GM21526 (cell line): ENCODE measurements at regions not wholly inside any gene's neighbourhood (a gene's known extent, or its start where the extent isn't known, plus 50 kb on each side); places are given as distances from the start of the nearest gene placed in this dataset.

ENCODE experiments used
- ATAC-seq: cut with Tn5 transposase; IDR thresholded peaks from one replicate; pipeline ENCODE4 v1.9.1; 2021; ENCODE audit warnings: moderate library complexity; ENCODE audit not compliant: unreplicated experiment, low FRiP score

DNA sequence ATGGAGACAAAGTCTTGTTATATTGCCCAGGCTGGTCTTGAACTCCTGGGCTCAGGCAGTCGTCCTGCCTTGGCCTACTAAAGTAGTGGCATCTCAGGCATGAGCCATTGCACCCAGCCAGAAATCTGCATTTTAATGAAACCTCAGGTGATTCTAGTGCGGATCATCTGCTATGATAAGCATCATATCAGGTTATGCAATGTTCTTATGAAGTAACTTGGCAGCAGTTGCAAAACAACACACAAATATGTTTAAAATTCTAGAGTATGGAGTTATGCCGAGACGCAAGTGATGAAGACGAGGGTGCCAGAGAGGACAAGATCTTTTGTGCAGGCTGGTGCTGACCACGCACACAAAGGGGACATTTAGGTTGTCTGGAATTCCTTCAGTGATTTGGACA, 153.2 kb upstream of the MEF2C start:
- ATAC-seq, result no peak

GRCh38 chr5:89034588-89034987, 151.6 kb upstream of the MEF2C start:
- no peak for ATAC-seq

- no peak for ATAC-seq
These were observed 147.8 kb upstream of the MEF2C start for GRCh38 chr5:89030798-89031197.

GRCh38 chr5:89028595-89029285, 145.8 kb upstream of the MEF2C start:
- ATAC-seq, result no peak

- no peak for ATAC-seq
These were observed 141.1 kb upstream of the MEF2C start for GRCh38 chr5:89024045-89024444.

DNA sequence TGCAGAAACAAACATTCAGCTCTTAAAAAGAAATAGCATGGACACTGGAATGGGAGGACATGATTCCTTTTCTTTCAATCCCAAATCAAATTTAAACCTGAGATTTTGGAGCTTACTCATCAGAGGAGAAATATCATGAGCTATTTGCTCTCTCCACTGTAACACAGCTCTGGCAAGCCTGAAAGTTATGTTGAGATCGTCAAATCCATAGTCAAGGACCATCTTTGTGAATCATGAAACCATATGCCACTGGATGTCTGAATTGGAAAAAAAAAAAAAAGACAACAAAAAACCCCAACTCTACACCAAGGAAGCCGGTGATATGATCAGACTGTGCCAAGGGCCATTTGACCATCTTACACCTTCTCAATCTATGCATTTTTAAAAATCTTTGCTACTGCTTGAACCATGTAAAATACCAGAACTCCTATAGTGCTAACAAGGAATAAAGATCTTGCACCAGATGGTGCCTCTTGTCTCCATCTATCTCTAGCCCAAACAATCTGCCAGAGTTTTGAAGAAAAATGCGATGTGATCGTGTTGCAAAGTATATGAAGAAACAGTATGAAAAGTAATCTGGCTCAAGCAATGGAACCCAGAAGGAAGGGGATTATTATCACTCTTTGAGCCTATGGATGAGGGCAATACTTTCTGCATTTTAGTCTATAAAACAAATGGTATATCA, 138.1 kb upstream of the MEF2C start:
- ATAC-seq, result no peak

GRCh38 chr5:89016741-89017303, 133.8 kb upstream of the MEF2C start:
- no peak for ATAC-seq

DNA sequence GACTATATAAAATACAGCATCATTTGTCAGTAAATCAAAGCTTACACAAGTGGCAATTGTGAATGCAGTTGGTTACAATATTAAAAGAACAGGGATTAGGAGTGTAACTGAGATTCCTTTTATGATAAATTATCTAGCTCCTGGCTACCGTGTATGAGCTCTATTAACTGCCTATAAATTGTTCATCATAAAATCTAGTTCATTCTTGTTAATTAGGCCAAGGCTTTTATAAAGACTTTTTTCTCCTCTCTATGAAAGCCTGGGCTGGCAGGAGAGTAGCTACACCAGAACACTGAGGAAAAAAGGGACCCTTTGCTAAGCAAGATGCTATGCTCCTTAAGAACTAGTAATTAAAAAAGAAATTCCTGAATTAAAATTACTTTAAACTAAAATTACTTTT, 132.4 kb upstream of the MEF2C start:
- ATAC-seq, result no peak

GRCh38 chr5:89011778-89012711, 129.1 kb upstream of the MEF2C start:
- ATAC-seq, result no peak

DNA sequence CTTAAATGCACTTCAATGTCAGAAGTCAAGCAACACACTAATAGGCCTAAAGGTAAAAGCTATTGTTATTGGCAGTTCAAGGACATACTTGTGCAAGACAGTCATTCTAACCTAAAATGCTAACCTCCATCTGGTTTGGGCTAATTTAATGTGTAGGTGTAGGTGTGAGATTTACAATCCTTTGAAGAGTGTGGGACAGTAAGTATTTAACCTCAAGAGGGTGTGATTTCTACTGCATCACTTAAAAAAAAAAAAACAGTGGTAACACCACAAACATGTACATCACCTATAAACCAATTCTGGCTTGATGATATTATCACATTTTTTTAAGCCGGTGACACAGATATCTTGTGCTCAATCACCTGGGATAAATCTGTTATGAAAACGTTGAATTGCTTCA, 127.5 kb upstream of the MEF2C start:
- ATAC-seq, result no peak

- ATAC-seq, result no peak
These were observed 125.3 kb upstream of the MEF2C start for GRCh38 chr5:89008291-89008690.

DNA sequence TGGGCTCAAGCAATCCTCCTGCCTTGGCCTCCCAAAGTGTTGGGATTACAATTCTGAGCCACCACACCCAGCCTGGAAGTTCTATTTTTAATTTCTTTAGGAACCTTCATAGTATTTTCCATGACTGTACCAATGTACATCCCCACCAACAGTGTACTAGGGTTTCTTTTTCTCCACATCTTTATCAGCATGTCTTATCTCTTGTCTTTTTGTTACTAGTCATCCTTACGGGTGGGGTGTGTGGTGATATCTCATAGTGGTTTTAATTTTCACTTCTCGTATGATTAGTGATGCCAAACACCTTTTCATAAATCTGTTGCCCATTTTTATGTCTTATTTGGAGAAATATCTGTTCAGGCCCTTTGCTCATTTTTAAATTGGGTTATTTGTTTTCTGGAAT, 123.0 kb upstream of the MEF2C start:
- no peak for ATAC-seq

DNA sequence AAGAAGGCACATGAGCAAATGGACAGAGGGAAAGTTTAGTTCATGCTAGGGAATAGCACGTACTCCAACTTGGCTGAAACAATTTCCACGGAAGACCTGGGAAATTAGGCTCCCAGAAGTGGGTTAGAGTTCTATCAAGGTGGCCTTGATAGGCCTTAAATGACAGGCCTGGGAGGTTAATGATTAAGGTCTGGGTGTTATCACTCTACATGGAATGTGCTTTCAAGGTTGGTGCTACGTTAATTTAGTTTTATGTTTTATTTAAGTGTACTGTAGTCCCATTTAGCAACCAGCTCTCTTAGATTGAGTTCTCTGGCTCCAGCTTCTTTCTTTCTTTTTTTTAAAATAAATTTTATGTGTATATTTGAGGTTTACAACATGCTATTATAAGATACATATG, 121.4 kb upstream of the MEF2C start:
- ATAC-seq, result no peak

DNA sequence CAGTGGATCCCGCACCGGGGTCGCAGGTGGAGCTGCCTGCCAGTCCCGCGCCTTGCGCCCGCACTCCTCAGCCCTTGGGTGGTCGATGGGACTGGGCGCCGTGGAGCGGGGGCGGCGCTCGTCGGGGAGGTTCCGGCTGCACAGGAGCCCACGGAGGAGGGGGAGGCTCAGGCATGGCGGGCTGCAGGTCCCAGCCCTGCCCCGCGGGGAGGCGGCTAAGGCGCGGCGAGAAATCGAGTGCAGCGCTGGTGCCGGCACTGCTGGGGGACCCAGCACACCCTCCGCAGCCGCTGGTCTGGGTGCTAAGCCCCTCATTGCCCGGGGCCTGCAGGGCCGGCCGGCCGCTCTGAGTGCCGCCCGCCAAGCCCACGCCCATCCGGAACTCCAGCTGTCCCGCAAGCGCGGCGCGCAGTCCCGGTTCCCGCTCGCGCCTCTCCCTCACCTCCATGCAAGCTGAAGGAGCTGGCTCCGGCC, 120.6 kb upstream of the MEF2C start:
- ATAC-seq, result no peak

- no peak for ATAC-seq
These were observed 116.9 kb upstream of the MEF2C start for GRCh38 chr5:88999853-89000252.

GRCh38 chr5:88997937-88998336, 115.0 kb upstream of the MEF2C start:
- no peak for ATAC-seq

- no peak for ATAC-seq
These were observed 101.1 kb upstream of the MEF2C start for GRCh38 chr5:88984040-88984439.

GRCh38 chr5:88979726-88980125, 96.7 kb upstream of the MEF2C start:
- ATAC-seq, result no peak

DNA sequence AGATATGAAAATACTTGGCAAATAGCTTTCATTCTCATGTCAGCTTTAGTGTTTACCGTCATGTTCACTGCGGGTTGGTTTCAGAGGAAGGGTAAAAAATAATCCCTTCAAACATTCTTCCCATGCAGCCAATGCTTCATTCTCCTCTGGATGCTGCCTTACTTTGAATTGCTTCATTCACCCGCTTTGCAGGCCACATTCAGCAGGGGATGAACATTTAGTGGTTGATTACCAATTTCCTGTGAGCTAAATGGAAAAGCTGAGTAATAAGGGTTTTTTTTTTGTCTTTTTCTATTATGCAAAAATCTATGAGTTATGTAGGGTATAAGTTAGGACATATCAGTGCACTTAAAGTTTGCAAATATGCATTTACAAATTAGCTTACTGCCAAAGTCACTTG, 96.3 kb upstream of the MEF2C start:
- ATAC-seq, result no peak

GRCh38 chr5:88976914-88977313, 93.9 kb upstream of the MEF2C start:
- no peak for ATAC-seq
